SU-DHL-6 (cell line): ENCODE measurements at regions not wholly inside any gene's neighbourhood (a gene's known extent, or its start where the extent isn't known, plus 50 kb on each side); places are given as distances from the start of the nearest gene placed in this dataset.

Source experiments
- H2AFZ ChIP-seq: fragments of 200-600 bp; sonication (generic); 2 replicates; pipeline ENCODE4 v1.6.1; 2014; ENCODE audit warnings: low read depth, mild to moderate bottlenecking, moderate library complexity, mixed read lengths, antibody characterized with exemption, low read length; ENCODE audit not compliant: severe bottlenecking
- H3F3A ChIP-seq: fragments of 200-600 bp; shearing (Covaris generic); 2 replicates; pipeline ENCODE4 v1.6.0; 2016; ENCODE audit warnings: antibody characterized with exemption, mild to moderate bottlenecking; ENCODE audit not compliant: insufficient read depth
- H3K27ac ChIP-seq: fragments of 200-600 bp; sonication (generic); 2 replicates; pipeline ENCODE4 v1.5.1; 2016; ENCODE audit warnings: low read depth, mild to moderate bottlenecking, low read length, moderate library complexity, mixed read lengths
- H3K27me3 ChIP-seq: fragments of 200-600 bp; sonication (generic), shearing (Covaris generic); 2 replicates; pipeline ENCODE4 v1.6.0; 2014; ENCODE audit warnings: mild to moderate bottlenecking, low read length
- H3K36me3 ChIP-seq: fragments of 200-600 bp; sonication (generic); 2 replicates; pipeline ENCODE4 v1.6.1; 2014; ENCODE audit warnings: mild to moderate bottlenecking, low read length, mixed read lengths
- H3K4me2 ChIP-seq: fragments of 300-600, 200-600 bp; shearing (Covaris generic), sonication (generic); 2 replicates; pipeline ENCODE4 v1.6.0; 2014; ENCODE audit warnings: low read length, low read depth, mild to moderate bottlenecking; ENCODE audit not compliant: poor library complexity, severe bottlenecking
- H3K4me3 ChIP-seq: fragments of 200-600 bp; sonication (generic); 2 replicates; pipeline ENCODE4 v1.5.1; 2014; ENCODE audit warnings: antibody characterized with exemption, low read length, mild to moderate bottlenecking, mixed read lengths; ENCODE audit not compliant: insufficient read depth, poor library complexity, severe bottlenecking
- H3K79me2 ChIP-seq: fragments of 200-600 bp; sonication (generic); 2 replicates; pipeline ENCODE4 v1.6.1; 2014; ENCODE audit warnings: mild to moderate bottlenecking, low read length, moderate library complexity; ENCODE audit not compliant: insufficient read depth
- H3K9ac ChIP-seq: fragments of 200-600 bp; sonication (generic); 2 replicates; pipeline ENCODE4 v1.7.0; 2014; ENCODE audit warnings: mild to moderate bottlenecking, low read length
- H3K9me2 ChIP-seq: fragments of 200-600 bp; sonication (generic); replicated peaks from 2 replicates; pipeline ENCODE4 v1.6.1; 2014; ENCODE audit warnings: low read length; ENCODE audit not compliant: insufficient read depth
- H3K9me3 ChIP-seq: fragments of 200-600 bp; sonication (generic); 2 replicates; pipeline ENCODE4 v1.6.1; 2014; ENCODE audit warnings: low read length, mixed read lengths; ENCODE audit not compliant: insufficient read depth
- H4K20me1 ChIP-seq: fragments of 200-600 bp; sonication (generic); 2 replicates; pipeline ENCODE4 v1.6.1; 2014; ENCODE audit warnings: low read depth, mild to moderate bottlenecking, antibody characterized with exemption, low read length, moderate library complexity, mixed read lengths
- EZH2phosphoT487 ChIP-seq: fragments of 200-600 bp; sonication (generic), shearing (Covaris generic); conservative IDR thresholded peaks from 2 replicates; pipeline ENCODE4 v1.6.1; 2018; ENCODE audit warnings: mild to moderate bottlenecking, antibody characterized with exemption, low read length, moderate library complexity, mixed read lengths
- TF ChIP-seq, protein P1 (sequence below): fragments of 200-600 bp; sonication (generic); IDR thresholded peaks from one replicate; pipeline ENCODE4 v1.5.1; 2017; ENCODE audit warnings: antibody characterized with exemption, mild to moderate bottlenecking, low read length, moderate library complexity; ENCODE audit not compliant: insufficient read depth, poor library complexity, severe bottlenecking

GRCh38 chr10:28408237-28408777 is 105.4 kb upstream of the MPP7 start:
- Histone ChIP-seq H3K4me3 (no peak overlapping the region), H2AFZ (no peak overlapping the region), H3K4me2 (no peak overlapping the region), H3F3A (no peaks in the 10 kb centered on the region), H3K36me3 (no peaks in the 10 kb centered on the region), H3K9ac (no peak overlapping the region), H3K79me2 (no peaks in the 10 kb centered on the region), H3K9me2 (no peaks in the 10 kb centered on the region), H3K27me3 (no peaks in the 10 kb centered on the region), H3K27ac (no peak overlapping the region), H4K20me1 (no peaks in the 10 kb centered on the region), H3K9me3 (no peaks in the 10 kb centered on the region)
- TF ChIP-seq, protein P1, sequence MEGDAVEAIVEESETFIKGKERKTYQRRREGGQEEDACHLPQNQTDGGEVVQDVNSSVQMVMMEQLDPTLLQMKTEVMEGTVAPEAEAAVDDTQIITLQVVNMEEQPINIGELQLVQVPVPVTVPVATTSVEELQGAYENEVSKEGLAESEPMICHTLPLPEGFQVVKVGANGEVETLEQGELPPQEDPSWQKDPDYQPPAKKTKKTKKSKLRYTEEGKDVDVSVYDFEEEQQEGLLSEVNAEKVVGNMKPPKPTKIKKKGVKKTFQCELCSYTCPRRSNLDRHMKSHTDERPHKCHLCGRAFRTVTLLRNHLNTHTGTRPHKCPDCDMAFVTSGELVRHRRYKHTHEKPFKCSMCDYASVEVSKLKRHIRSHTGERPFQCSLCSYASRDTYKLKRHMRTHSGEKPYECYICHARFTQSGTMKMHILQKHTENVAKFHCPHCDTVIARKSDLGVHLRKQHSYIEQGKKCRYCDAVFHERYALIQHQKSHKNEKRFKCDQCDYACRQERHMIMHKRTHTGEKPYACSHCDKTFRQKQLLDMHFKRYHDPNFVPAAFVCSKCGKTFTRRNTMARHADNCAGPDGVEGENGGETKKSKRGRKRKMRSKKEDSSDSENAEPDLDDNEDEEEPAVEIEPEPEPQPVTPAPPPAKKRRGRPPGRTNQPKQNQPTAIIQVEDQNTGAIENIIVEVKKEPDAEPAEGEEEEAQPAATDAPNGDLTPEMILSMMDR: no peak
- TF ChIP-seq EZH2phosphoT487: no peak

DNA sequence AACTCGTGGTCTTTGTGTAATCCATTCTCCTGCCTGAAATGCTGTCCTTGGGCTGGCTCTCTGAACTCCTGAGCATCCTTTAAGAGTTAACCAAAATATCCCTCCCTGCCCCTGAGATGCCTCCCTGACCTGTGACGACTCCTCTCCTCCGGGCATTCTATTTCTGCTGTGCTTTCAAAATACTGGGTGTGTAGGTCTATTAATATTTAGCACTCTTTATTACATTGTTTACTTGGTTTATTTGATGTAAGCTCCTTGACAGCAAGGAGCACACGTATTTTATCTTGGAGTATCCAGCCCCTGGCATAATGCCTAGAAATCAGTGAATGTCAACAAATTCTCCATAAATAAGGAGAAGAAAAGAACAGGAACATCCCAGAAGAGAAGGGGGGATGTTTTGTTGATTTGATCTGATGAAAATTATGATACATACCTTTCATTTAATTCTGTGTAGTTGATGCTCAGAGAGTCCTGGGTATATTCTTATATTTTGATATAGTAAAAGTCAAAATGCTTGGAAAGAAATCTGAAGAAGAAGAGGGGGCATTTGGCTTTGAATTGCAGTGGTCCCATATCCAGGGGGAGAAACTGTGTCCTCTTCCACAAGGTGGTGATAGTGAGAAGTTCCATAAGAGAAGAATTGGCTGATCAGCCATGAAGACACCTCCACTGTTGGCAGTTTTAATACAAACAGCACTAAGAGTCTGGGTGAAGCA is 107.7 kb upstream of the MPP7 start:
- Histone ChIP-seq H4K20me1 (no peaks in the 10 kb centered on the region), H3K4me3 (no peak overlapping the region), H3K27me3 (no peaks in the 10 kb centered on the region), H3K27ac (no peak overlapping the region), H3F3A (no peaks in the 10 kb centered on the region), H3K79me2 (no peaks in the 10 kb centered on the region), H3K9me2 (no peaks in the 10 kb centered on the region), H3K9ac (no peak overlapping the region), H3K9me3 (no peaks in the 10 kb centered on the region), H2AFZ (no peak overlapping the region), H3K36me3 (no peaks in the 10 kb centered on the region), H3K4me2 (no peak overlapping the region)
- TF ChIP-seq EZH2phosphoT487: no peak
- TF ChIP-seq, protein P1: no peak

DNA sequence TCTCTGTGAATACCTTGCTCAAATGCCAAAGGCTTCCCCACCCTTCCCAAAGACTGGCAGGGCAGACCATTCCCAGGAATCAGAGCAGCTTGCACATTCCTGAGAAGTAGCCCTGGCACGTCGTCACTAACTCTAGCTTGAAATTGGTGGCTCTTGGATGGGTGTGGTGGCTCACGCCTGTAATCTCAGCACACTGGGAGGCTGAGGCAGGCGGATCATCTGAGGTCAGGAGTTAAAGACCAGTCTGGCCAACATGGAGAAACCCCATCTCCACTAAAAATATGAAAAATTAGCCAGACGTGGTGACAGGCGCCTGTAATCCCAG is 108.2 kb upstream of the MPP7 start:
- TF ChIP-seq EZH2phosphoT487: no peak
- TF ChIP-seq, protein P1: no peak
- Histone ChIP-seq H3K9me2 (no peaks in the 10 kb centered on the region), H3K4me2 (no peak overlapping the region), H3K27ac (no peak overlapping the region), H3K36me3 (no peaks in the 10 kb centered on the region), H2AFZ (no peak overlapping the region), H3K9me3 (no peaks in the 10 kb centered on the region), H4K20me1 (no peaks in the 10 kb centered on the region), H3F3A (no peaks in the 10 kb centered on the region), H3K27me3 (no peaks in the 10 kb centered on the region), H3K79me2 (no peaks in the 10 kb centered on the region), H3K9ac (no peak overlapping the region), H3K4me3 (no peak overlapping the region)
